ENCODE measurements at regions not wholly inside any gene's neighbourhood (a gene's known extent, or its start where the extent isn't known, plus 50 kb on each side); places are given as distances from the start of the nearest gene placed in this dataset.

GRCh38 chr2:53437371-53437770 is 330.2 kb upstream of the CHAC2 start:
- no peak for TF ChIP-seq CTCF (IDR thresholded peaks at IDR 0.05; ENCODE audit: low read depth, low read length)
- no peak overlapping the region for H3K4me3 ChIP-seq (ENCODE audit: low read depth, low read length)

GRCh38 chr2:53436882-53437281 is 330.7 kb upstream of the CHAC2 start:
- H3K4me3 ChIP-seq (ENCODE audit: low read depth, low read length): no peak overlapping the region
- no peak for TF ChIP-seq CTCF (IDR thresholded peaks at IDR 0.05; ENCODE audit: low read depth, low read length)

- TF ChIP-seq CTCF (IDR thresholded peaks at IDR 0.05; ENCODE audit: low read depth, low read length): no peak
- no peak overlapping the region for H3K4me3 ChIP-seq (ENCODE audit: low read depth, low read length)
Observed at GRCh38 chr2:53435610-53436009, 332.0 kb upstream of the CHAC2 start.

DNA sequence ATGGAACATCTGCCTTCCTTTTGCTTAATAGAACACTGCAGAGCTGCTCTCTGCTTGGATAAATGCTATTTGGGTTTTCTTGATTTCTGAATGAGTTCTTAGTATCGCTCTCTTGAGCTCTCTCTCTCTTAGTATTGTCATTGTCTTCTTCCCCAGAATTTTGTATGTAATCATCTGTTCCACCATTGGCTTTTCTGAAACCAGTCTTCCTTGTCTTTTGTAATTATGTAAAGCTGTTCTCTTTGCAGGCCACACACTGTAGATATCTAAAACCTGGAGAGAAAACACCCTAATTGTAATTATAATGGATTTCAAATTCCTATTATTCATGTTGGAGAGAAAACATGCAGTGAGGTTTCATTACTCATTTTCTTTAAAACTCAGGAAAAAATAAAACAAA is 333.1 kb upstream of the CHAC2 start:
- no peak overlapping the region for H3K4me3 ChIP-seq (ENCODE audit: low read depth, low read length)
- TF ChIP-seq CTCF (IDR thresholded peaks at IDR 0.05; ENCODE audit: low read depth, low read length): no peak

- H3K4me3 ChIP-seq (ENCODE audit: low read depth, low read length): no peak overlapping the region
- TF ChIP-seq CTCF (IDR thresholded peaks at IDR 0.05; ENCODE audit: low read depth, low read length): no peak
Observed at GRCh38 chr2:53432936-53433335, 334.7 kb upstream of the CHAC2 start.

- no peak for TF ChIP-seq CTCF (IDR thresholded peaks at IDR 0.05; ENCODE audit: low read depth, low read length)
- no peak overlapping the region for H3K4me3 ChIP-seq (ENCODE audit: low read depth, low read length)
Observed at GRCh38 chr2:53429901-53430300, 337.7 kb upstream of the CHAC2 start.

- no peak for TF ChIP-seq CTCF (IDR thresholded peaks at IDR 0.05; ENCODE audit: low read depth, low read length)
- H3K4me3 ChIP-seq (ENCODE audit: low read depth, low read length): no peak overlapping the region
Observed at GRCh38 chr2:53424902-53425301, 342.7 kb upstream of the CHAC2 start.
